Hematopoietic multipotent progenitor cell (in vitro differentiated cells): ENCODE measurements at regions not wholly inside any gene's neighbourhood (a gene's known extent, or its start where the extent isn't known, plus 50 kb on each side); places are given as distances from the start of the nearest gene placed in this dataset.
"Not testable (repeated sequence)": the region's sequence is repeated elsewhere in the genome, so short reads cannot be mapped to it uniquely, and the experiment has no call there.

ENCODE experiments used
- DNase-seq, 3 donors: peaks; one replicate each; pipeline ENCODE4 v3.0.0-alpha.2; 2011 to 2015; ENCODE audit warnings: low read depth in 2 of 3, low spot score in 2 of 3

GRCh38 chr3:153640689-153641665 is 479.0 kb downstream of the RAP2B start:
- no peak for DNase-seq

- not testable (repeated sequence) for DNase-seq
Observed at GRCh38 chr3:153642576-153642975, 478.6 kb upstream of the ARHGEF26 start.

GRCh38 chr3:153643471-153643870 is 477.7 kb upstream of the ARHGEF26 start:
- DNase-seq = not testable (repeated sequence)

GRCh38 chr3:153649286-153649839 is 471.8 kb upstream of the ARHGEF26 start:
- no peak for DNase-seq

- DNase-seq = no peak
Observed at GRCh38 chr3:153652076-153652475, 469.1 kb upstream of the ARHGEF26 start.

GRCh38 chr3:153657046-153657445 is 464.1 kb upstream of the ARHGEF26 start:
- DNase-seq = no peak

- DNase-seq = no peak
Observed at GRCh38 chr3:153657461-153657860, 463.7 kb upstream of the ARHGEF26 start.

- no peak for DNase-seq
Observed at GRCh38 chr3:153658136-153658535, 463.1 kb upstream of the ARHGEF26 start.

GRCh38 chr3:153666991-153667740 is 454.0 kb upstream of the ARHGEF26 start:
- no peak for DNase-seq

GRCh38 chr3:153669527-153669926 is 451.7 kb upstream of the ARHGEF26 start:
- DNase-seq = no peak

GRCh38 chr3:153670577-153670976 is 450.6 kb upstream of the ARHGEF26 start:
- no peak for DNase-seq

GRCh38 chr3:153673853-153674252 is 447.3 kb upstream of the ARHGEF26 start:
- no peak for DNase-seq

GRCh38 chr3:153679714-153680113 is 441.5 kb upstream of the ARHGEF26 start:
- DNase-seq = no peak

GRCh38 chr3:153680526-153680925 is 440.7 kb upstream of the ARHGEF26 start:
- DNase-seq = no peak

- no peak for DNase-seq
Observed at GRCh38 chr3:153681057-153681456, 440.1 kb upstream of the ARHGEF26 start.

- DNase-seq = no peak
Observed at GRCh38 chr3:153688301-153689120, 432.7 kb upstream of the ARHGEF26 start.

- DNase-seq = no peak
Observed at GRCh38 chr3:153693207-153693606, 428.0 kb upstream of the ARHGEF26 start.

GRCh38 chr3:153702106-153702505 is 419.1 kb upstream of the ARHGEF26 start:
- DNase-seq = no peak

GRCh38 chr3:153704115-153704514 is 417.1 kb upstream of the ARHGEF26 start:
- no peak for DNase-seq

- DNase-seq = no peak
Observed at GRCh38 chr3:153706706-153707105, 414.5 kb upstream of the ARHGEF26 start.
